ENCODE measurements at regions not wholly inside any gene's neighbourhood (a gene's known extent, or its start where the extent isn't known, plus 50 kb on each side); places are given as distances from the start of the nearest gene placed in this dataset.

DNA sequence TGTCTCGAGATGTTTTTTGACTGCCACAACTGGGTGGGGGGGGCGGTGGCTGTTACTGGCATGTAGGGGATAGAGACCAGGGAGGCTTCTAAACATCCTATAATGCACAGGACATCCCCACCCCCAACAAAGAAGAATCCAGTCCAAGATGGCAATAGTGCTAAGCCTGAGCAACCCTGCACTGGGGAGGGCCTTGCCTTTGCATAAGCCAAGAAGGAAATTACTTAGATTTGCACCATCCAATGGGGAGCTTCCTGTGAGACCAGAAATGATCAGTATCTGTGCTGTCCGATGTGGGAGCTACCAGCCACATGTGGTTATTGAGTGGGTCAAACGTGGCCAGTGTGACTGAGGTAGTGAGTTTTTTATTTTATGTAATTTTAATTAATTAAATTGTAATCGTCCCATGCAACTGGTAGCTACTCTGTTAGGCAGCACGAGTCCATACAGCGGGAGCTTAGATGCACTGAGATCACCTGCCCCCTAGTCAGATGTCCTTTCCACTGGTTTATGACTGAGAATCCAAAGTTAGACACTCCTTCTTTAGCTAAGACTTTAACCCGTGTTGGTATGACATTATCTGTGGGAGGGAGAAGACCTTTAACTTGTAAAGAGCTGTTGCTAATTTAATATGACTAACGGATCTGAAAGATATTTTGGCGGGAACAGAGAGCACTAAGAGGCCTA is 97.4 kb upstream of the NEDD9 start:
- no peak overlapping the region for H3K4me3 ChIP-seq (ENCODE audit: low read depth, low read length)
- H3K9me3 ChIP-seq (ENCODE audit: control insufficient read depth, low read length) = no peaks in the 10 kb centered on the region
- no peak overlapping the region for H3K27ac ChIP-seq
- H2AFZ ChIP-seq = no peak overlapping the region
- H3K36me3 ChIP-seq (ENCODE audit: control insufficient read depth, insufficient read depth, low read length) = no peaks in the 10 kb centered on the region
- no peak overlapping the region for H3K9ac ChIP-seq
- TF ChIP-seq, protein P1, sequence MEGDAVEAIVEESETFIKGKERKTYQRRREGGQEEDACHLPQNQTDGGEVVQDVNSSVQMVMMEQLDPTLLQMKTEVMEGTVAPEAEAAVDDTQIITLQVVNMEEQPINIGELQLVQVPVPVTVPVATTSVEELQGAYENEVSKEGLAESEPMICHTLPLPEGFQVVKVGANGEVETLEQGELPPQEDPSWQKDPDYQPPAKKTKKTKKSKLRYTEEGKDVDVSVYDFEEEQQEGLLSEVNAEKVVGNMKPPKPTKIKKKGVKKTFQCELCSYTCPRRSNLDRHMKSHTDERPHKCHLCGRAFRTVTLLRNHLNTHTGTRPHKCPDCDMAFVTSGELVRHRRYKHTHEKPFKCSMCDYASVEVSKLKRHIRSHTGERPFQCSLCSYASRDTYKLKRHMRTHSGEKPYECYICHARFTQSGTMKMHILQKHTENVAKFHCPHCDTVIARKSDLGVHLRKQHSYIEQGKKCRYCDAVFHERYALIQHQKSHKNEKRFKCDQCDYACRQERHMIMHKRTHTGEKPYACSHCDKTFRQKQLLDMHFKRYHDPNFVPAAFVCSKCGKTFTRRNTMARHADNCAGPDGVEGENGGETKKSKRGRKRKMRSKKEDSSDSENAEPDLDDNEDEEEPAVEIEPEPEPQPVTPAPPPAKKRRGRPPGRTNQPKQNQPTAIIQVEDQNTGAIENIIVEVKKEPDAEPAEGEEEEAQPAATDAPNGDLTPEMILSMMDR (IDR thresholded peaks at IDR 0.05) = no peak
- no peaks in the 10 kb centered on the region for H3K27me3 ChIP-seq (ENCODE audit: control insufficient read depth, insufficient read depth, low read length)
- no peak overlapping the region for H3K4me2 ChIP-seq (ENCODE audit: low read length)
- H3K79me2 ChIP-seq = no peaks in the 10 kb centered on the region
- H3K4me1 ChIP-seq = no peaks in the 10 kb centered on the region

DNA sequence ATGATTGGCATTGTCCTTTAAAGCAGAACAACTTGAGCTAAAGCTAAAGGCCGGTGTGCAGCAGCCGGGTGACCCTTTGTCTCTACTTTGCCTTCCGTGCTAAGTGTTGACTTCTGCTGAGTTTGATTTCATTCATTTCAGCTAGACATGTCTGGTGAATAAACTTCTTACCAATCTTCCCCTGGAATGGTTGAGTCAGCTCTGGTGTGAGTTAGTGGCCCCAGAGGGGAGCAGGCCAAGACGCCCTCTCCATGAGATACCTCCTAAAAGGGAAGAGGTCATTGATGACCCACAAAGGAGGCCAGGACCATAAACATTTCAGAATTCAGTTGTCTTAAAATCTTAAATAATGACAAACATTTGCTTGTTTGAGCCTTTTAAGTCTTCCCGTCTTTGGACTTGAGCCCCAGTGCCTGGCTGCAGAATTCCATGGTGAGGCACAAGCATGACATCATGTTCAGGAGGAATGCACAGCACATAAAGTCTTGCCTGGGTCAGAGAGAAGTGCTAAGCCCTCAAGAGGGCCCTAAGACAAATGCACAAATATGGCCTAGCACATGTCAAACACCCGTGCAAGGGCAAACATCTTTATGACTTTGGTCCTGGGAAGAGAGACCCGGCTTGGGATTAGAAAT is 96.3 kb upstream of the NEDD9 start:
- H3K4me2 ChIP-seq (ENCODE audit: low read length) = no peak overlapping the region
- no peak overlapping the region for H3K27ac ChIP-seq
- H3K9me3 ChIP-seq (ENCODE audit: control insufficient read depth, low read length) = no peaks in the 10 kb centered on the region
- no peak overlapping the region for H3K9ac ChIP-seq
- H2AFZ ChIP-seq = no peak overlapping the region
- no peaks in the 10 kb centered on the region for H3K36me3 ChIP-seq (ENCODE audit: control insufficient read depth, insufficient read depth, low read length)
- H3K79me2 ChIP-seq = no peaks in the 10 kb centered on the region
- H3K4me1 ChIP-seq = no peaks in the 10 kb centered on the region
- no peak overlapping the region for H3K4me3 ChIP-seq (ENCODE audit: low read depth, low read length)
- no peaks in the 10 kb centered on the region for H3K27me3 ChIP-seq (ENCODE audit: control insufficient read depth, insufficient read depth, low read length)
- TF ChIP-seq, protein P1 (IDR thresholded peaks at IDR 0.05) = no peak

DNA sequence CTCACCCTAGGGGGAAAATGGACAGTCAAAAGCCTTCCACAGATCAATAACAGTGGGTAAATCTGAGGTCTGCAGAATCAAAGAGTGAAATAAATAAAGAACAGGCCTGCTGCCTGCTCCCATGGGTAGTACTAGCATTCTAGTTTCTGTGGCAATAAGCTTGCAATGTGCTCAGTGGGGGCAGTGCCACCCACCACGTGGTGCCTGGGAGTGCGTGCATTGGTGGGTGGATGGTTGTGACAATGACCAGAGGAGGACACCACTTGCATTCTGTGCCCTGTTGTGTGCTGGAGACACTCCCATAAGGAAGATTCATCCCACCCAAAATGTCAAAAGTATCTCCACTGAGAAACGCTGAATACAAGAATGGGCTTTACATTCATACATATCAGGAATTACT is 95.5 kb upstream of the NEDD9 start:
- Histone ChIP-seq H3K79me2 (no peaks in the 10 kb centered on the region), H3K4me1 (no peaks in the 10 kb centered on the region), H3K9ac (no peak overlapping the region), H3K4me2 (ENCODE audit: low read length) (no peak overlapping the region), H3K9me3 (ENCODE audit: control insufficient read depth, low read length) (no peaks in the 10 kb centered on the region), H3K4me3 (ENCODE audit: low read depth, low read length) (no peak overlapping the region), H3K27ac (no peak overlapping the region), H3K27me3 (ENCODE audit: control insufficient read depth, insufficient read depth, low read length) (no peaks in the 10 kb centered on the region), H2AFZ (no peak overlapping the region), H3K36me3 (ENCODE audit: control insufficient read depth, insufficient read depth, low read length) (no peaks in the 10 kb centered on the region)
- TF ChIP-seq, protein P1 (IDR thresholded peaks at IDR 0.05) = no peak

DNA sequence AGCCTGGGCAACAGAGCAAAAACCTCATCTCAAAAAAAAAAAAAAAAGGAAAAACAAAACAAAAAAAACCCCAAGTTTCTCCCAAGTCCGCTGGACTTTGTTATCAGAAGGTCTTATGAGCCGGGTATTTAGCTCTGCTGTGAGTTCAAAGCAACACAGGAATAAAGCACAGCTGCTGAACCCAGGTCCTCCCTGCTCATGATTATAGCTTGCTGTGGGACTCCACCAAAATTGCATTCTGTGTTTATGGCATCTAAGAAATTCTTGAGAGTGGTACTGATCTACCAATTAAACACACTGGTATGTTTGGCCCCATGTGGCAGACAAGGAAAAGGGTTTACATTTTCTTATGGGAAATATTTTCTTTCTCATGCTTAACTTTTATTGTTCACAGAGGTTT is 93.6 kb upstream of the NEDD9 start:
- Histone ChIP-seq H3K4me2 (ENCODE audit: low read length) (no peak overlapping the region), H3K4me1 (no peaks in the 10 kb centered on the region), H3K27me3 (ENCODE audit: control insufficient read depth, insufficient read depth, low read length) (no peaks in the 10 kb centered on the region), H3K9ac (no peak overlapping the region), H2AFZ (no peak overlapping the region), H3K9me3 (ENCODE audit: control insufficient read depth, low read length) (no peaks in the 10 kb centered on the region), H3K36me3 (ENCODE audit: control insufficient read depth, insufficient read depth, low read length) (no peaks in the 10 kb centered on the region), H3K4me3 (ENCODE audit: low read depth, low read length) (no peak overlapping the region), H3K27ac (no peak overlapping the region), H3K79me2 (no peaks in the 10 kb centered on the region)
- TF ChIP-seq, protein P1 (IDR thresholded peaks at IDR 0.05) = no peak
